ENCODE measurements at regions not wholly inside any gene's neighbourhood (a gene's known extent, or its start where the extent isn't known, plus 50 kb on each side); places are given as distances from the start of the nearest gene placed in this dataset.

GRCh38 chr2:17226941-17227490 lies 291.2 kb downstream of the RAD51AP2 start:
- TF ChIP-seq, protein P1, sequence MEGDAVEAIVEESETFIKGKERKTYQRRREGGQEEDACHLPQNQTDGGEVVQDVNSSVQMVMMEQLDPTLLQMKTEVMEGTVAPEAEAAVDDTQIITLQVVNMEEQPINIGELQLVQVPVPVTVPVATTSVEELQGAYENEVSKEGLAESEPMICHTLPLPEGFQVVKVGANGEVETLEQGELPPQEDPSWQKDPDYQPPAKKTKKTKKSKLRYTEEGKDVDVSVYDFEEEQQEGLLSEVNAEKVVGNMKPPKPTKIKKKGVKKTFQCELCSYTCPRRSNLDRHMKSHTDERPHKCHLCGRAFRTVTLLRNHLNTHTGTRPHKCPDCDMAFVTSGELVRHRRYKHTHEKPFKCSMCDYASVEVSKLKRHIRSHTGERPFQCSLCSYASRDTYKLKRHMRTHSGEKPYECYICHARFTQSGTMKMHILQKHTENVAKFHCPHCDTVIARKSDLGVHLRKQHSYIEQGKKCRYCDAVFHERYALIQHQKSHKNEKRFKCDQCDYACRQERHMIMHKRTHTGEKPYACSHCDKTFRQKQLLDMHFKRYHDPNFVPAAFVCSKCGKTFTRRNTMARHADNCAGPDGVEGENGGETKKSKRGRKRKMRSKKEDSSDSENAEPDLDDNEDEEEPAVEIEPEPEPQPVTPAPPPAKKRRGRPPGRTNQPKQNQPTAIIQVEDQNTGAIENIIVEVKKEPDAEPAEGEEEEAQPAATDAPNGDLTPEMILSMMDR (conservative IDR thresholded peaks at IDR 0.05; ENCODE audit: low read depth in 2 of 2) = no peak
- no peak for TF ChIP-seq EZH2 (IDR thresholded peaks at IDR 0.05; ENCODE audit: low read depth, unreplicated experiment)
- no peak for TF ChIP-seq REST (IDR thresholded peaks at IDR 0.05; ENCODE audit: unreplicated experiment)
- TF ChIP-seq POLR2AphosphoS5 (IDR thresholded peaks at IDR 0.05; ENCODE audit: low read depth) = no peak
- TF ChIP-seq EZH2phosphoT487 (IDR thresholded peaks at IDR 0.05; ENCODE audit: unreplicated experiment) = no peak
- TF ChIP-seq CREB1 (CRISPR knock-in tag; IDR thresholded peaks at IDR 0.05; ENCODE audit: low read depth) = no peak
- TF ChIP-seq ZNF114 (CRISPR knock-in tag; IDR thresholded peaks at IDR 0.05) = no peak
- TF ChIP-seq ZNF331 (CRISPR knock-in tag; IDR thresholded peaks at IDR 0.05; ENCODE audit: low read depth) = no peak

Measured in GM23338 (cell line).